GM11168 (cell line): ENCODE measurements at regions not wholly inside any gene's neighbourhood (a gene's known extent, or its start where the extent isn't known, plus 50 kb on each side); places are given as distances from the start of the nearest gene placed in this dataset.

Experiments used
- in situ Hi-C: fragments of 300-500 bp; cut with MboI; formaldehyde crosslinking; loops from one replicate; pipeline ENCODE4 v1.12.0; 2022; ENCODE audit warnings: low sequenced_read_pairs; ENCODE audit not compliant: unreplicated experiment

- in situ Hi-C loops: no loop called here
Observed at GRCh38 chr10:47182934-47183703, 116.9 kb upstream of the GDF10 start.

DNA sequence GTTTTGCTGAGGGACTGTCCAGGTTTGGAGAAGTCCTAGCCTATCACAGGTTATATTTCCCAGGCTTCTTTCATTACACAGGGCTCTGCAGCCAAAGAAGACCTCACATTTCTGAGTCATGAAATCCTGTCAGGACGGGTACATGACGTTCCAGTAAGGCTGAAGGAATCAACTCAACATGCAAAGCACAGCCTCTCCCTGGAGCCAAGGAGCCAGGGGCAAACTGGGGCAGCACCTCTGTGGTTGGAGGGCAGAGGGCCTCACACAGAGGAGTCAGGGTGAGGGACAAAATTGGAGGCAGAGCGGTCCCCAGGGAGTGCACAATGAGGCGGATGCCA is 116.3 kb upstream of the GDF10 start:
- in situ Hi-C loops: no loop called here

GRCh38 chr10:47184273-47184672 is 115.7 kb upstream of the GDF10 start:
- in situ Hi-C loops: no loop called here

GRCh38 chr10:47184724-47185330 is 115.2 kb upstream of the GDF10 start:
- in situ Hi-C loops: no loop called here

DNA sequence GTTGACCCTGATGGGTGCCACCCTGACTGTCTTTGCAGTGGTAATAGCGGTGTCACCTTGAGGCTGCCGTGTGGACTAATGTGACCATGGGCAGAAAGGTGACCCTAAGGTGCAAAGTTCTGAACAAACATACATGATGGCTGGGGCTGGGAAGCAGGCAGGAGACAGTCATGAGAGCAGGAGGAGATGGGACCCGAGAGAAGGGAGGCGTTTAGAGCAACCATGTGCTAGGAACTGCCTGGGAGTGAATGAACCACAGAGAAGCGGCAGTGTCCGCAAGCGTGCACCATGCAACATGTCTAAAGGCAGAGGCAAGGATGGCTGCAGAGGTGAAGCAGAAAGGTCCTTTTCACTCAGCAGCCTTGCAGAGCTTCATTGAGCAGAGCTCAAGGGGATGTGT is 113.1 kb upstream of the GDF10 start:
- in situ Hi-C loops: no loop called here

GRCh38 chr10:47187592-47187991 is 112.4 kb upstream of the GDF10 start:
- in situ Hi-C loops: no loop called here

DNA sequence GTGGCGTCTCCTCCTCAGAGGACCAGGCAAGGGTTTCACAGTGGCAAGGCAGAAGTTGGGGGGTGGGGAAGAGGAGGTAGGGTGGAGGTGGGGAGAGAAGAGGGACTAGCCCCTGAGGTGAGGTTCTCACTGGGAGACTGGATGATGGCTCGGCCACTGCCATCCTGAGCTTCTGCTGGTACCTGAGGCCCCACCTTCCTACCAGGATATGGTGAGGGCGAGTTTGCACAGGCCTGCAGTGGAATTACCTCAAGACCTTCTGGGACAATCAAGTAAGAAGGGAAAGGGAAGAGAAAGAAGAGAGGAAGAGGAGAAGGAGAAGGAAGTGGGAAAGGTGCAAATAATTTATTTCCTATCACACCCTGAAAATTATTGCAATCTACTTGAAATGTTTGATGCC is 111.8 kb upstream of the GDF10 start:
- in situ Hi-C loops: no loop called here

GRCh38 chr10:47189802-47190201 is 110.2 kb upstream of the GDF10 start:
- in situ Hi-C loops: no loop called here

- in situ Hi-C loops: no loop called here
Observed at GRCh38 chr10:47190301-47190700, 109.7 kb upstream of the GDF10 start.

DNA sequence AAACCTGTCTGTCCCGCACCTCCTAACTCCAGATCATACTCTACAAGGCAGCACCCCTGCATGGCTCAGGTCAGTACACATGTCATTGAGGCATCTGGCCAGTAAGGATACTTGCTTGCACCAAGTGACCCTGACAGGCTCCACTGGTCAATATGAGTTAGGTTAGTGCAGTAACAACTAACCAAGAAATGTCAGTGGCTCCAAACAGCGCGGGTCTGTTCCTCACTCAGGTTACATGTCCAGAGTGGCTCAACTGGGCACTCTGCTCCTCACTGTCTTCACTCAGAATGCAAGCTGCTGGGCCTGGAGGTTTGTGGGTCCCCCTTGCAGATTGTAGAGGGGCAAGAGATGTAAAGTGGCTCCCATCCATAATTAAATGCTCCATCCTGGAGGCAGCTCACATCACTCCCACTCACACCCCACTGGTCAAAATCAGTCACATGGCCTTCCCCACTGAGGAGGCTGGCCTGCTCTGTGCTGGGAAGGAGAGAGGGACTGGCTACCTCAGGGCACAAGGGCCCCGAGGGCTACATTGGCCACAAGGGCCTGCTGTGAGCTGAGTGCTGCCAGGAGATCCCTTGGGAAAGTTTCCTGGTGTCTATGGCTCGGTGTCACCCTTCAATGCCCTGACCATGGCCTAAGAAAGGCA is 109.1 kb upstream of the GDF10 start:
- in situ Hi-C loops: no loop called here

DNA sequence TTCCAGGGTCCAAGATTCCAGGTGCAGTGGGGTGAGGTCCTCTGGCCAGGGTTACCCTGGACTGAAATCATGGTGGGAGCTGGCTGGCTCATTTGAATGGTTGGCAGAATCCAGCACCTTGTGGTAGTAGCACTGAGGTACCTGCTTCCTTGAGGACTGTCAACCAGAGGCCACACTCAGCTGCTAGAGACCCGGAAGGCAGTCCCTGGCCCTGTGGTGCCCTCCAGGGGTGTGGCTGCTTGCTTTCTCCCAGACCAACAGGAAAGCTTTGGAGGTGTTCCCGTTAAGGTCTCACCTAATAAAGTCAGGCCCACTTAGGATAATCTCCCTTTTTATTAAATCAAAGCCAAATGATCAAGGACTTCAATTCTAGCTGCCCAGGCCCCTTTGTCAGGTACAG is 107.7 kb upstream of the GDF10 start:
- in situ Hi-C loops: no loop called here

- in situ Hi-C loops: no loop called here
Observed at GRCh38 chr10:47193666-47194065, 106.3 kb upstream of the GDF10 start.

DNA sequence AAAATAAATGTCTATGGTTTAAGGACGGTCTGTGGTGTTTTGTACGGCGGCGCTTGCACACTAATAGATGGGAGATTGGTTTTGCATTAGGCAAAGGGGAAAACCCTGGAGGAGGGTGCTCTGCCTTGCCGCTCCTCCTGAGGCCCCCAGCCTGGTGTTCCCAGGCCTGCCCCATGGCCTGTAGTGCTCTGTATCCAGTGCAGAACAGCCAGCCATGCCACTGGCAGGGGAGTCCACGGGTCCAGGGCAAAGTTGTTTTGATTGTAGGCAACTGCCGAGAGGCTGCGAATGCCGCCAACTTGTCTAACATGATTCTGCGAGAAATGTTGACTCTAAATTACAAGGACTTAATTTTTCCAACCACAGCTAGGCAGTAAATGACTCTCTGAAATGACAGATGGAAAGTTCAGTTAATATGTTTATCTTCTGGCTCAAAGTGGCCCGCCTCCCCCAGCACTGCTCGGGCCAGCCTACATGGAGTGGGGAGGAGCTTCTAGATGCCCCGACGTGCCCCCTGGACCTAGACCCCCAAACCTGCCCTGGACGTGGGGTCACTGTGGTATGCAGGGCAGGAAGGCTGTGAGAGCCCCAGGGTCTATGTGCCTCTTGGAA is 104.6 kb upstream of the GDF10 start:
- in situ Hi-C loops: no loop called here

GRCh38 chr10:47196691-47197090 is 103.3 kb upstream of the GDF10 start:
- in situ Hi-C loops: no loop called here

DNA sequence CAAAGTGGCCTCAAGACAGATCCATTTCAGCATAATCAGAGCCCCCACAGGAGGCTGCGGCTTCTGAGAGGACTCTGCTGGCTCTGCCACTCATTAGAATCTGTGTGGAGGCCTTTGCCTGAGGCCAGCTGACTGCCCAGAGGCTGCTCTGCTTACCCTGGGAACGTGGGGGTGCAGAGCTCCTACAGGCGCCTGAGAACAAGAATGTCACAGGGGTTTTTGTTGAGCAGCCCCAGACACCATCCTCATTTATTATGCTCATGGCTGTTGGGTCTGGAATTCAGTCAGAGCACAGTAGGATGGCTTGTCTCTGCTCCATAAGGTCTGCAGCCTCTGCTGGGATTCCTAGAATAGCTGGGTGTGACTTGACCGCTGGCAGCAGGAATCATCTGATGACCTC is 101.8 kb upstream of the GDF10 start:
- in situ Hi-C loops: no loop called here

GRCh38 chr10:47205192-47205591 is 94.8 kb upstream of the GDF10 start:
- in situ Hi-C loops: no loop called here

DNA sequence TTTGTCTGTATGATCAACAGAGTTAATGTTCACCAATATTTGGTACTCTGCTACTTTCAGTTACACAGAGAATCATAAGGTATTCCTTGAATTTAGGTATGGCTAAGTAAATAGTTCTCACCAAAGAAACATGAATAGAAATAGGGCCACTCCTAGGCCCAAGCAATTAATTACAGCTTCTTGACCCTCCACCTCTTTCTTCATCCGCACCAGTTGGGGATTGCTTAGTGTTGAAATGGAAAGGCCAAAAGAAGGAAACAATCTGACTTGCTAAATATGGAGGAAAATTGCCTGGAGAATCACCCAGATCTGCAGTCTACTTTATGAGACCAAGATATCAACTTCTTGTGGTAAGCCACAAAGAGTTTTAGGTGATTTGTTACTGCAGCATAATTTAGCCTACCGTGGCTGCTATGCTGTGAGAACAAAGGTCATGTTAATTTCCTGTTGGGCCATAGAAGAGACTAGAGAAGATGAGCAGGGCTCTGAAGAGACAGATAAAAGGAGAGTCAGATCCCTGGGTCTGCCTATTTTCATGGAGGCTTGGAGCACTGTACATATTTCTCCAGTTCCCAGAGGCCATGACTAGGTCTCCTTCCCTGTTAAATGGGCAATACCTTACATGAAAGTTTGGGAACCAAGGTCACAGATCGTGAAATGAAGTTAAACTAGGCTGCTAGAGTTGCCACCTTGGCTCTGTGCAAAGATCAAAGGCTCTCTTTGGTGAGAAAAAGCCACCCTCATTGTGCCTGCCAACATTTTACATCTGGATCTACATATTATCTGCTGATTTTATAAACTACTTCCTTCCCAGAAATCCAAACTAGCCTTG is 93.3 kb upstream of the GDF10 start:
- in situ Hi-C loops: no loop called here

DNA sequence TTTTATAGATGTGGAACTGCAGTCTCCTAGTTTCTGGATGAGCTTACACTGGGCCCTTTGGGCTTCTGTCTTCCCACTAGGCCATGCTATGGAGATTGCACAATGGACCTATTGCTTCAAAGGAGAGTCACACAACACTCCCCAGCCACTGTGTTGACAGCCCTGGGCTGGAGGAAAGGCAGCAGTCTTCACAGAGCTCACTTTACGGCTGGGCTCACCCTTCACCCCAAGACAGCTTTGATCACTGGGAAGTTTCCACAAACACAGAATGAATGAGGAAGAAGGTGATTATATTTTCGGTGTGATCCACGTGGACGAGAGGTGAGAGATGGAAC is 92.7 kb upstream of the GDF10 start:
- in situ Hi-C loops: no loop called here

DNA sequence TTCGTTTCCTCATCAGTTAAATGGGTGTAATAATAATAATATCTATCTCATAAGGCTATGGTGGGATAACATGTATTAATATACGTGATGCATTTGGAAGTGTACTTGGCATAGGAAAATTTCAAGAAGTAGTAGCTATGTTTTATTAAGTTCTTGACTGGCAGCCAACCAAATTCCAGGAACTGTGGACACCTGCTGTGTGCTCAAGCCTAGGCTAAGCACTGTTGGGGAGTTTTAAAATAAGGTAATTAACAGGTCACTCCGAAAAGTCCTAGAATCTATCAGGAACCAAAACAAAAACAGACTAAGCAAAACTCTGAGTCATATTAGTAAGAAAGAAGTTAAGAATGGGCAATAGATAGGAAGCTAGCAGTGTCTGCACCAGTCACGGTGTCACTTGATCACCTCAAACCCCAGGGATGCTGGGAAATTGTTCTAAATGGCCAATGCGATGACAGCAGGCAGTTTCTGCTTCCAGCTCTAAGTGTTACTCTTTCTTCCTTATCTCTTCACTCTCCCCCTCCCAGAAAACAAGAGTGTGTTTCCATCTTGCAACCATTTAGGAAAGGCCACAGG is 92.0 kb upstream of the GDF10 start:
- in situ Hi-C loops: no loop called here

DNA sequence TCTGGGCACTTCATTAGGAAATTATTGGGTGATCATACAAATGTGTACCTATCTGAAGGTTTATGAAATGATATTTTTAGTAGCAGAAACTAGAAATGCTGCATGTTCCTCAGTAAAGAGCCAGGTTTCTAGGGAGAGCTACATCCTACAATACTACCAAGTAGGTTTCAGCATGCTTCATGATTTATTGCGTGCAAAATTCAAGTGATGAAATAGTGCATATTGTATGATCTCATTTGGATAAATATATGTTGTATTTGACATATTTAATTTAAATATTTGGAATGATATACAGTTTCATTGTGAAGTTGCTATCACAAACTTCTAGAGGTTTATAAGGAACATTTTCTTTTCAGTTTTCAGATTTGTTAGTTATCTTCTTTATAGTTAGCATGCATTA is 90.5 kb upstream of the GDF10 start:
- in situ Hi-C loops: no loop called here
